ENCODE measurements at regions not wholly inside any gene's neighbourhood (a gene's known extent, or its start where the extent isn't known, plus 50 kb on each side); places are given as distances from the start of the nearest gene placed in this dataset.

DNA sequence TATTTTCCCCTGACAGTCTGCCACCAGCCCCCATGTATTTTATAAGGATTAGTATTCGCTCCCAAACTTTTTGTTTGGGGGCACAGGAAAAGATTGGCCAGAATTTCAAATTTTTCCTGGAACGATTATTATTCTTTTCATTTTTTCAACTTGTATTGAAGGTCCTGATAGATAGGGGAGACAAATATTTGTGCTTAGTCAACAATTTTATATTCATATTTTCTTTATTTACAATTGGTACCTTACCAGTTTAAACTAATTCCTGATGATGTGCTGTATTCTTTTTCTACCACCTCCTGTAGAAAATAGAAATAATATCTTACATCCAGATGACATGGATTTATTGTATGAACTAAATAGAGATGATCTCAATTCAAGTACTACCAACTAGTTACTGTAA lies 60.7 kb upstream of the TSLP start:
- Histone ChIP-seq H4K91ac (replicated peaks; ENCODE audit: insufficient read length, low read length) (no peak overlapping the region), H3K23me2 (ENCODE audit: low read depth, low read length) (no peaks in the 10 kb centered on the region), H3K79me1 (ENCODE audit: low read depth, low read length) (no peaks in the 10 kb centered on the region), H2AK5ac (ENCODE audit: low read depth, low read length) (no peak overlapping the region), H3K18ac (ENCODE audit: extremely low read depth, low read length) (no peak overlapping the region), H3K4me2 (ENCODE audit: insufficient read depth in 1 of 2, low read depth in 2 of 2, low read length in 2 of 2) (no peak overlapping the region), H3K27ac (ENCODE audit: low read depth, low read length) (no peak overlapping the region), H2BK15ac (ENCODE audit: low read length) (no peak overlapping the region), H3K4ac (replicated peaks; ENCODE audit: insufficient read length, low read depth, low read length) (no peak overlapping the region), H2BK5ac (ENCODE audit: low read depth, low read length) (no peak overlapping the region), H3K56ac (replicated peaks; ENCODE audit: insufficient read length, low read depth, low read length) (no peak overlapping the region), H3K9me3 (ENCODE audit: insufficient read depth in 2 of 2, low read depth in 1 of 2, low read length in 1 of 2) (no peaks in the 10 kb centered on the region; a peak in 1 of 4 replicates), H3K27me3 (replicated peaks in 1 of 4; ENCODE audit: control insufficient read depth in 3 of 4, extremely low read depth in 1 of 4, insufficient read depth in 3 of 4, low read length in 3 of 4) (no peaks in the 10 kb centered on the region), H3K23ac (ENCODE audit: insufficient read length) (no peak overlapping the region), H3K9ac (replicated peaks in 1 of 4; ENCODE audit: extremely low read depth in 1 of 4, low read depth in 3 of 4, low read length in 3 of 4) (no peak overlapping the region), H4K5ac (ENCODE audit: insufficient read length, low read depth, low read length) (no peak overlapping the region), H4K8ac (ENCODE audit: extremely low read depth, insufficient read depth, low read length) (no peak overlapping the region), H4K20me1 (replicated peaks in 1 of 2; ENCODE audit: control insufficient read depth in 1 of 2, insufficient read depth in 2 of 2, low read length in 2 of 2) (no peaks in the 10 kb centered on the region), H3K79me2 (ENCODE audit: control insufficient read depth in 1 of 2, insufficient read depth in 2 of 2, low read length in 2 of 2) (no peaks in the 10 kb centered on the region), H2AFZ (ENCODE audit: low read length) (no peak overlapping the region), H3K4me3 (ENCODE audit: extremely low read depth in 1 of 4, insufficient read depth in 2 of 4, low read depth in 3 of 4, low read length in 4 of 4) (no peak overlapping the region), H2BK12ac (ENCODE audit: low read depth, low read length) (no peak overlapping the region), H3K36me3 (ENCODE audit: control insufficient read depth in 2 of 4, insufficient read depth in 4 of 4, low read length in 3 of 4) (no peaks in the 10 kb centered on the region), H2BK20ac (ENCODE audit: low read length) (no peak overlapping the region), H2BK120ac (replicated peaks; ENCODE audit: low read depth, low read length) (no peak overlapping the region), H3K4me1 (replicated peaks in 1 of 4; ENCODE audit: control insufficient read depth in 3 of 4, insufficient read depth in 4 of 4, low read length in 3 of 4) (no peaks in the 10 kb centered on the region), H3K14ac (ENCODE audit: insufficient read length) (no peak overlapping the region)
- FAIRE-seq (no peak), DNase-seq (ENCODE audit: low read depth in 1 of 2, low spot score in 2 of 2) (no peak)
- 93% methylated on average over 2 of the region's 2 CpGs; no CpG with 5 or more reads in 1 of the 2 experiments for WGBS, 2 experiments (ENCODE audit: extremely low coverage in 1 of 2, insufficient coverage in 1 of 2, insufficient read length in 1 of 2, insufficient replicate concordance in 2 of 2, low coverage in 1 of 2, low lambda C conversion rate in 2 of 2, missing lambda C conversion rate in 1 of 2)
- ChIA-PET POLR2A (ENCODE audit: partially characterized antibody) (no interaction called here), CTCF (ENCODE audit: partially characterized antibody) (no interaction called here)
- TF ChIP-seq CHD2 (IDR thresholded peaks at IDR 0.05; ENCODE audit: low read length) (no peak), GTF2F1 (IDR thresholded peaks at IDR 0.05; ENCODE audit: borderline replicate concordance, low read depth, low read length) (no peak), CREB1 (IDR thresholded peaks at IDR 0.05) (no peak), BCL11A (IDR thresholded peaks at IDR 0.05; ENCODE audit: low read depth in 2 of 2, low read length in 2 of 2) (no peak), MAFK (IDR thresholded peaks at IDR 0.05; ENCODE audit: low read depth, low read length) (no peak), USF2 (IDR thresholded peaks at IDR 0.05; ENCODE audit: low read length) (no peak), SAP30 (IDR thresholded peaks at IDR 0.05; ENCODE audit: insufficient read depth, insufficient replicate concordance, low read length) (no peak), NRF1 (IDR thresholded peaks at IDR 0.05; ENCODE audit: low read depth, low read length) (no peak), SUZ12 (IDR thresholded peaks at IDR 0.05; ENCODE audit: low read length) (no peak)
- TF ChIP-seq, protein P1, sequence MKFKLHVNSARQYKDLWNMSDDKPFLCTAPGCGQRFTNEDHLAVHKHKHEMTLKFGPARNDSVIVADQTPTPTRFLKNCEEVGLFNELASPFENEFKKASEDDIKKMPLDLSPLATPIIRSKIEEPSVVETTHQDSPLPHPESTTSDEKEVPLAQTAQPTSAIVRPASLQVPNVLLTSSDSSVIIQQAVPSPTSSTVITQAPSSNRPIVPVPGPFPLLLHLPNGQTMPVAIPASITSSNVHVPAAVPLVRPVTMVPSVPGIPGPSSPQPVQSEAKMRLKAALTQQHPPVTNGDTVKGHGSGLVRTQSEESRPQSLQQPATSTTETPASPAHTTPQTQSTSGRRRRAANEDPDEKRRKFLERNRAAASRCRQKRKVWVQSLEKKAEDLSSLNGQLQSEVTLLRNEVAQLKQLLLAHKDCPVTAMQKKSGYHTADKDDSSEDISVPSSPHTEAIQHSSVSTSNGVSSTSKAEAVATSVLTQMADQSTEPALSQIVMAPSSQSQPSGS (IDR thresholded peaks at IDR 0.05; ENCODE audit: low read length) = no peak
- TF ChIP-seq, protein P2, sequence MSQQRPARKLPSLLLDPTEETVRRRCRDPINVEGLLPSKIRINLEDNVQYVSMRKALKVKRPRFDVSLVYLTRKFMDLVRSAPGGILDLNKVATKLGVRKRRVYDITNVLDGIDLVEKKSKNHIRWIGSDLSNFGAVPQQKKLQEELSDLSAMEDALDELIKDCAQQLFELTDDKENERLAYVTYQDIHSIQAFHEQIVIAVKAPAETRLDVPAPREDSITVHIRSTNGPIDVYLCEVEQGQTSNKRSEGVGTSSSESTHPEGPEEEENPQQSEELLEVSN (IDR thresholded peaks at IDR 0.05) = no peak
